Mesenchymal stem cell (in vitro differentiated cells and primary cell): ENCODE measurements at regions not wholly inside any gene's neighbourhood (a gene's known extent, or its start where the extent isn't known, plus 50 kb on each side); places are given as distances from the start of the nearest gene placed in this dataset.

Source experiments
- DNase-seq: peaks from one replicate; pipeline ENCODE4 v3.0.0-alpha.2; 2013
- H2AFZ ChIP-seq: one replicate; pipeline ENCODE4 v1.6.1; 2013; ENCODE audit warnings: low read depth, mild to moderate bottlenecking, control low read depth, inconsistent platforms, low read length, moderate library complexity
- H2AK5ac ChIP-seq: 2 replicates; pipeline ENCODE4 v1.6.1; 2013; ENCODE audit warnings: low read length, moderate library complexity, mild to moderate bottlenecking, inconsistent platforms; ENCODE audit not compliant: severe bottlenecking
- H2BK120ac ChIP-seq: one replicate; pipeline ENCODE4 v1.6.1; 2013; ENCODE audit warnings: low read depth, mild to moderate bottlenecking, inconsistent platforms, low read length, moderate library complexity
- H2BK12ac ChIP-seq, 2 experiments: one replicate each; pipeline ENCODE4 v1.6.1; 2013; ENCODE audit warnings: inconsistent platforms in 2 of 2, low read length in 2 of 2, mild to moderate bottlenecking in 2 of 2, moderate library complexity in 2 of 2, control low read depth in 1 of 2
- H2BK15ac ChIP-seq: one replicate; pipeline ENCODE4 v1.6.1; 2013; ENCODE audit warnings: mild to moderate bottlenecking, low read depth, inconsistent platforms; ENCODE audit not compliant: poor library complexity, severe bottlenecking
- H2BK5ac ChIP-seq: 2 replicates; pipeline ENCODE4 v1.6.1; 2013; ENCODE audit warnings: low read depth, mild to moderate bottlenecking, low read length, control low read depth, inconsistent platforms; ENCODE audit not compliant: poor library complexity, severe bottlenecking
- H3K14ac ChIP-seq, 2 experiments: one replicate each; pipeline ENCODE4 v1.6.1; 2013; ENCODE audit warnings: inconsistent platforms in 2 of 2, low read length in 2 of 2, control low read depth in 1 of 2, mild to moderate bottlenecking in 1 of 2, moderate library complexity in 1 of 2
- H3K18ac ChIP-seq, 2 experiments: one replicate each; pipeline ENCODE4 v1.6.1; 2013; ENCODE audit warnings: inconsistent platforms in 2 of 2, low read length in 2 of 2, control low read depth in 1 of 2, low read depth in 1 of 2, mild to moderate bottlenecking in 1 of 2
- H3K23ac ChIP-seq, 2 experiments: one replicate each; pipeline ENCODE4 v1.6.1; 2013; ENCODE audit warnings: inconsistent platforms in 2 of 2, low read length in 2 of 2, mild to moderate bottlenecking in 2 of 2, moderate library complexity in 2 of 2, control low read depth in 1 of 2
- H3K27ac ChIP-seq: 2 replicates; pipeline ENCODE4 v1.5.1; 2013; ENCODE audit warnings: mild to moderate bottlenecking, moderate library complexity, low read length, control low read depth, inconsistent platforms; ENCODE audit not compliant: poor library complexity, severe bottlenecking
- H3K27me3 ChIP-seq, 2 experiments: 2 replicates each; pipeline versions ENCODE4 v1.6.1 to v1.7.0; 2013; ENCODE audit warnings: low read length in 2 of 2, mild to moderate bottlenecking in 2 of 2, moderate library complexity in 2 of 2, control low read depth in 1 of 2, inconsistent platforms in 1 of 2; ENCODE audit not compliant: control insufficient read depth in 1 of 2, insufficient read depth in 1 of 2
- H3K36me3 ChIP-seq, 2 experiments: 2 replicates each; pipeline versions ENCODE4 v1.6.1 to v1.7.0; 2013; ENCODE audit warnings: low read length in 2 of 2, control low read depth in 1 of 2, inconsistent platforms in 1 of 2, low read depth in 1 of 2, mild to moderate bottlenecking in 1 of 2; ENCODE audit not compliant: insufficient read depth in 2 of 2, control insufficient read depth in 1 of 2
- H3K4ac ChIP-seq, 2 experiments: one replicate each; pipeline ENCODE4 v1.6.1; 2013; ENCODE audit warnings: inconsistent platforms in 2 of 2, low read length in 2 of 2, mild to moderate bottlenecking in 2 of 2, moderate library complexity in 2 of 2, control low read depth in 1 of 2, low read depth in 1 of 2
- H3K4me1 ChIP-seq: 2 replicates; pipeline ENCODE4 v1.6.1; 2013; ENCODE audit warnings: low read depth, low read length, control low read depth; ENCODE audit not compliant: control insufficient read depth, insufficient read depth
- H3K4me2 ChIP-seq: 2 replicates; pipeline ENCODE4 v1.6.1; 2013; ENCODE audit warnings: low read length, mild to moderate bottlenecking, inconsistent platforms; ENCODE audit not compliant: poor library complexity, severe bottlenecking
- H3K4me3 ChIP-seq, 2 experiments: 2 replicates each; pipeline versions ENCODE4 v1.5.1 to v1.7.0; 2013; ENCODE audit warnings: low read length in 2 of 2, mild to moderate bottlenecking in 2 of 2, control low read depth in 1 of 2, low read depth in 1 of 2; ENCODE audit not compliant: insufficient read depth in 1 of 2
- H3K79me1 ChIP-seq: replicated peaks from 2 replicates; pipeline ENCODE4 v1.6.1; 2013; ENCODE audit warnings: mild to moderate bottlenecking, control low read depth, low read length, inconsistent platforms; ENCODE audit not compliant: poor library complexity, severe bottlenecking
- H3K9ac ChIP-seq: 2 replicates; pipeline ENCODE4 v1.7.0; 2013; ENCODE audit warnings: mild to moderate bottlenecking, low read length, moderate library complexity
- H3K9me3 ChIP-seq: 2 replicates; pipeline ENCODE4 v1.7.0; 2013; ENCODE audit warnings: mild to moderate bottlenecking, low read length; ENCODE audit not compliant: control insufficient read depth
- H4K8ac ChIP-seq: one replicate; pipeline ENCODE4 v1.6.1; 2013; ENCODE audit warnings: inconsistent platforms, mild to moderate bottlenecking, low read length, moderate library complexity
- H4K91ac ChIP-seq: one replicate; pipeline ENCODE4 v1.6.1; 2013; ENCODE audit warnings: mild to moderate bottlenecking, low read length, inconsistent platforms
- WGBS: methylation state at CpG from one replicate; pipeline ENCODE4 v1.1.7; 2013; ENCODE audit warnings: mixed read lengths; 5-methylcytosine and 5-hydroxymethylcytosine counted together

DNA sequence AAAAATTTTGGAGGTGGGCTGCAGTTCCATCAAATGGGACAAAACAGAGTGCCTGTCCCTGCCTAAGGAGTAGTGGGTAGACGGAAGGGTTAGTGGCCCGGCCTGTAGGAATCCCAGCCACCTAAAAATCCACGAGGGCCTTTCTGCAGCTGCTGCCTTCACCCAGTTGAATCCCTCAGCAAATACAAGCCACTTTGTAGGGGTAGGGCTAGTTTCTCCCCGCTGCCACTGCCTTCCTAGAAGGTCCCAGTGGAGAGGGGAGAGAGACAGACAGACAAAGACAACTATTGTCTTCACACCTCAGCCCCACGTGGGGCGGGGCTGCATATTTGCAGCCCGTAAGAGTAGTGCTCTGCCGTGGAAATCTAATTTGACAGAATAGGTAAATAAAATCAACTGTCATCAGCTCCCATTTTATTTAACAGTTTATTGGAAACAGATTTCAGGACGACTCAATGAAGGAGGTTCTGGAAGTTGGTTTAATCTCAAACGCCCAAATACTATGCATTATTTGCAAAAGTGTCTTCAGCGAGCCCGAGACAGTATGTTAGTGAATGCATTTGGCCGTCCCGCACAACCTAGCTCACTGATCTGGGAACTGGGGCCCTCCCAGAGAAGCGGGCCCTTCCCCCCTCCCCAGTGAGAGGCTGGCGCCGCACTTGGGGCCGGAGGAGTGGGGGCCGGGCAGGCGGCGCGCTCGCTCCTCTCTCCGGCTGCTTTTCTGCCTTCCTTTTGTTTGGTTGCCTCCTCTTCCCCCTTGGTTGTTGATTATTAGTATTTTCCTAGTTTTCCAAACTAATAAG, 67.6 kb upstream of the TBCA start:
- Histone ChIP-seq H3K4me1 (peaks cover 11% of the 10 kb centered on the region), H3K18ac (peak overlapping the region in 1 of 2 experiments; percentile 19), H3K9me3 (no peaks in the 10 kb centered on the region), H2BK15ac (no peak overlapping the region), H3K23ac (no peak overlapping the region), H3K14ac (no peak overlapping the region), H2BK120ac (no peak overlapping the region), H3K4me3 (peak overlapping the region; percentile 35 to 77), H3K27me3 (peaks cover 0 to 13% of the 10 kb centered on the region in 2 experiments), H2AFZ (peak overlapping the region; percentile 62), H3K4me2 (peak overlapping the region; percentile 66), H4K91ac (no peak overlapping the region), H4K8ac (no peak overlapping the region), H3K27ac (no peak overlapping the region), H3K9ac (peak overlapping the region; percentile 75), H3K79me1 (no peaks in the 10 kb centered on the region), H3K4ac (no peak overlapping the region), H2BK5ac (no peak overlapping the region), H2BK12ac (no peak overlapping the region), H2AK5ac (no peak overlapping the region), H3K36me3 (no peaks in the 10 kb centered on the region)
- 25% methylated on average over 12 of the region's 24 CpGs for WGBS
- DNase-seq, result no peak

DNA sequence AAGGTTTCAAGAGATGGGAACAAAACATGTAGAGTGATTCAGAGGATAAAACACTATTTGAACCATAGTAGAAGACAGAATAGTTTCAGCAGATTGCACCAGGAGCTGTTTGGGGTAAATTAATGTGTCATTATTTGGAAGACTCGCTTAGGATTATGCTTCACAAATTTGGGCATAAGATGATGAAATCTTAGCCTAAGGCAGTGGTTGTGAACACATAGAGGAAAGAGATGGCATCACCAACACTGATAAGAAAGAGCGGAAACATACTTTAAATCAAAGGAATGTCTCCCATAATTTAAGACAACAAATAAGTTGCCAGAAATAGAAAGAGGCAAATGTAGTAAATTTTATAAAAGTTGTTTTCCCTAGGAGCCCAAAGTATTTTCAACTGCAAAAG, 66.1 kb upstream of the TBCA start:
- 94% methylated on average over 1 of the region's 2 CpGs for WGBS
- Histone ChIP-seq H2AFZ (no peak overlapping the region), H2AK5ac (no peak overlapping the region)

DNA sequence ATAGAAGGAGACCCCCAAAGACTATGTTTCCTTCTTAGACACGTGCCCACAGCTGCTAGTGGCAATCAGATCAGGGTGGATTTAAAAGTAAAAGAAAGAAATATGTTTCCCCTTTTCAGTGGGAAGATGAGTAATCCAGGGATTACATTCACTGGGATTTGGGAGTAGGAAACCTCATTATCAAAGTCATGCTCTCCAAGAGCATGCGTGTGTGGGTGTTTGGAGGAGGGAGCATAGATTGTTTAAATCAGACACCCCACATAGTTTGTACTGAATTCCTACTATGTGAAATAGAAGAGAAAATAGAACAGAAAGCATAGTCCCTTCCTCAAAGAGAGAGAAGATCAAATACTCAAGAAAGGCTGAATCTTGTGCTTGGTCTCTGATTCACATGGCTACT, 65.5 kb upstream of the TBCA start:
- no peaks in the 10 kb centered on the region for H3K36me3 ChIP-seq
- H2BK15ac ChIP-seq, result no peak overlapping the region
- no peak overlapping the region for H3K4ac ChIP-seq
- no peak overlapping the region for H3K9ac ChIP-seq
- no peak overlapping the region for H3K18ac ChIP-seq
- 30% methylated on average over 1 of the region's 2 CpGs for WGBS
- H3K9me3 ChIP-seq, result no peaks in the 10 kb centered on the region
- no peak overlapping the region for H4K91ac ChIP-seq
- H3K27me3 ChIP-seq, result peaks cover 0 to 12% of the 10 kb centered on the region in 2 experiments
- H2AK5ac ChIP-seq, result no peak overlapping the region
- H2AFZ ChIP-seq, result no peak overlapping the region
- no peaks in the 10 kb centered on the region for H3K79me1 ChIP-seq
- H3K4me1 ChIP-seq, result peaks cover 10% of the 10 kb centered on the region
- H2BK5ac ChIP-seq, result no peak overlapping the region
- H3K4me3 ChIP-seq, result no peak overlapping the region
- H2BK120ac ChIP-seq, result no peak overlapping the region
- no peak overlapping the region for H4K8ac ChIP-seq
- no peak overlapping the region for H3K14ac ChIP-seq
- H3K23ac ChIP-seq, result no peak overlapping the region
- DNase-seq, result no peak
- no peak overlapping the region for H3K4me2 ChIP-seq
- no peak overlapping the region for H3K27ac ChIP-seq
- no peak overlapping the region for H2BK12ac ChIP-seq

More for the DNA sequence above, 66.1 kb upstream of the TBCA start:
- Histone ChIP-seq H3K4ac (no peak overlapping the region), H3K79me1 (no peaks in the 10 kb centered on the region), H3K18ac (no peak overlapping the region), H3K9ac (no peak overlapping the region), H3K27me3 (peaks cover 0 to 17% of the 10 kb centered on the region in 2 experiments), H2BK12ac (no peak overlapping the region), H3K36me3 (no peaks in the 10 kb centered on the region), H4K8ac (no peak overlapping the region), H3K14ac (no peak overlapping the region), H2BK120ac (no peak overlapping the region), H3K4me3 (no peak overlapping the region), H3K27ac (no peak overlapping the region), H3K9me3 (no peaks in the 10 kb centered on the region), H3K4me1 (peaks cover 11% of the 10 kb centered on the region), H4K91ac (no peak overlapping the region), H3K23ac (no peak overlapping the region), H2BK15ac (no peak overlapping the region), H3K4me2 (no peak overlapping the region), H2BK5ac (no peak overlapping the region)
- DNase-seq, result no peak

DNA sequence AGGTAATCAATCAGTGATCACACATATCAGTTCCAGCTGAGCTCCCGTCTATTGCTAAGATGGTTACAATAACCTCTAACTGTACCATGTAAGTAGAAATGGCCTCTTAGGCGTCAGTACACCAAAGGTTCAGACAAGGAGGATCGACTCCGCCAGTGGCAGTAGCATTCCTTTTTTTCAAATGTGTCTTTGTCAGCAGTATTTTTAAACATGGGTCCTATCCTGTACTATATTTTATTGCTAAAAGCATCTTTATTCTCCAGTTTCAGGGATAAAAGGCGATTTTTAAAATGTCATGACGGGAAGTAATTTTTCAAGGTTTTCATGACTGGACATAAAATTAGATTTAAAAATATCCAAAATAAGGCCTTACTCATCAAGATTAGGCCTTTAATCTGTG, 64.8 kb upstream of the TBCA start:
- no peaks in the 10 kb centered on the region for H3K36me3 ChIP-seq
- H2BK5ac ChIP-seq, result no peak overlapping the region
- H3K4ac ChIP-seq, result no peak overlapping the region
- H2BK120ac ChIP-seq, result no peak overlapping the region
- no peak overlapping the region for H3K18ac ChIP-seq
- no peak overlapping the region for H3K9ac ChIP-seq
- H2AK5ac ChIP-seq, result no peak overlapping the region
- no peak overlapping the region for H3K27ac ChIP-seq
- no peak overlapping the region for H2BK12ac ChIP-seq
- no peak overlapping the region for H2AFZ ChIP-seq
- H3K4me3 ChIP-seq, result no peak overlapping the region
- H3K23ac ChIP-seq, result no peak overlapping the region
- no peak overlapping the region for H2BK15ac ChIP-seq
- H4K91ac ChIP-seq, result no peak overlapping the region
- no peak overlapping the region for H3K4me2 ChIP-seq
- H3K79me1 ChIP-seq, result no peaks in the 10 kb centered on the region
- H3K14ac ChIP-seq, result no peak overlapping the region
- H3K27me3 ChIP-seq, result peaks cover 0 to 18% of the 10 kb centered on the region in 2 experiments
- H3K4me1 ChIP-seq, result peaks cover 8% of the 10 kb centered on the region
- H4K8ac ChIP-seq, result no peak overlapping the region
- DNase-seq, result no peak
- WGBS, result 85% methylated on average over 4 of the region's 6 CpGs
- no peaks in the 10 kb centered on the region for H3K9me3 ChIP-seq
